HEK293 (cell line): ENCODE measurements at regions not wholly inside any gene's neighbourhood (a gene's known extent, or its start where the extent isn't known, plus 50 kb on each side); places are given as distances from the start of the nearest gene placed in this dataset.

Source experiments
- CTCF ChIA-PET: fragments of 350-600 bp; formaldehyde crosslinking; extraction: SDS; loops from one replicate; lab custom pipeline; 2021; ENCODE audit warnings: antibody characterized with exemption; lab: Yijun Ruan, JAX
- POLR2A ChIA-PET: fragments of 300-600 bp; formaldehyde crosslinking; extraction: SDS; loops from one replicate; lab custom pipeline; 2020; ENCODE audit warnings: antibody characterized with exemption, inconsistent platforms; lab: Yijun Ruan, JAX
- H3K27ac ChIP-seq: fragments of 200-500 bp; sonication (Bioruptor generic); 2 replicates; pipeline ENCODE4 v1.5.1; 2014; ENCODE audit warnings: low read depth, low read length, control low read depth, inconsistent platforms; ENCODE audit errors: extremely low read depth
- H3K36me3 ChIP-seq, 2 experiments: fragments of 200-500 bp in 1 of 2; sonication (Bioruptor generic) in 1 of 2; 1 replicate in 1 of 2; 2 replicates in 1 of 2; pipeline ENCODE4 v1.5.1; 2014 to 2017; ENCODE audit warnings: inconsistent platforms in 2 of 2, low read length in 2 of 2; ENCODE audit not compliant: control insufficient read depth in 2 of 2, insufficient read depth in 1 of 2
- H3K4me1 ChIP-seq: fragments of 200-500 bp; sonication (Bioruptor generic); 2 replicates; pipeline ENCODE4 v1.5.1; 2014; ENCODE audit warnings: mild to moderate bottlenecking, low read length, inconsistent platforms; ENCODE audit not compliant: control insufficient read depth, insufficient read depth
- H3K4me3 ChIP-seq: 2 replicates; pipeline ENCODE4 v1.5.1; 2011; ENCODE audit warnings: low read depth, mild to moderate bottlenecking, control low read depth, low read length, moderate library complexity
- H3K9me3 ChIP-seq: fragments of 200-500 bp; sonication (Bioruptor generic); 2 replicates; pipeline ENCODE4 v1.5.1; 2014; ENCODE audit warnings: low read depth, low read length, inconsistent platforms; ENCODE audit not compliant: control insufficient read depth, insufficient read depth
- GLI4 ChIP-seq: fragments of 450-650 bp; formaldehyde crosslinking; IDR thresholded peaks from 2 replicates; pipeline ENCODE4 v1.5.1; 2016; ENCODE audit warnings: missing biosample characterization, missing genetic modification characterization
- HOXA7 ChIP-seq: sonication (generic); formaldehyde crosslinking; IDR thresholded peaks from 2 replicates; pipeline ENCODE4 v1.8.1; 2022; ENCODE audit warnings: missing genetic modification reagents, borderline replicate concordance
- SETDB1 ChIP-seq: IDR thresholded peaks from one replicate; pipeline ENCODE4 v1.6.1; 2017; ENCODE audit warnings: mild to moderate bottlenecking, low read length, moderate library complexity, mixed read lengths; ENCODE audit not compliant: insufficient read length
- TRIM28 ChIP-seq: IDR thresholded peaks from 2 replicates; pipeline ENCODE4 v1.6.1; 2011; ENCODE audit warnings: low read length, control low read depth, borderline replicate concordance
- ZNF174 ChIP-seq: fragments of 450-650 bp; formaldehyde crosslinking; IDR thresholded peaks from 2 replicates; pipeline ENCODE4 v1.5.0; 2017; ENCODE audit warnings: missing biosample characterization, mild to moderate bottlenecking, missing genetic modification characterization
- ZNF248 ChIP-seq: fragments of 450-650 bp; formaldehyde crosslinking; IDR thresholded peaks from 2 replicates; pipeline ENCODE4 v1.5.1; 2017; ENCODE audit warnings: missing biosample characterization, missing genetic modification characterization
- ZNF266 ChIP-seq: fragments of 450-650 bp; formaldehyde crosslinking; IDR thresholded peaks from 2 replicates; pipeline ENCODE4 v1.5.1; 2016; ENCODE audit warnings: missing biosample characterization, missing genetic modification characterization, low read depth
- ZNF433 ChIP-seq: fragments of 450-650 bp; formaldehyde crosslinking; IDR thresholded peaks from 2 replicates; pipeline ENCODE4 v1.5.1; 2016; ENCODE audit warnings: missing biosample characterization, missing genetic modification characterization, low read depth
- ZNF514 ChIP-seq: fragments of 450-650 bp; formaldehyde crosslinking; IDR thresholded peaks from 2 replicates; pipeline ENCODE4 v1.5.1; 2016; ENCODE audit warnings: missing biosample characterization, missing genetic modification characterization
- ZNF76 ChIP-seq: fragments of 450-650 bp; formaldehyde crosslinking; IDR thresholded peaks from 2 replicates; pipeline ENCODE4; 2016; ENCODE audit warnings: low read depth, missing biosample characterization, missing genetic modification characterization, borderline replicate concordance
- ZSCAN30 ChIP-seq: fragments of 450-650 bp; IDR thresholded peaks from 2 replicates; pipeline ENCODE4 v1.5.1; 2018; ENCODE audit warnings: missing biosample characterization, mild to moderate bottlenecking, missing genetic modification characterization, moderate library complexity
- TF ChIP-seq, protein P1 (sequence below): fragments of 450-650 bp; formaldehyde crosslinking; conservative IDR thresholded peaks from 2 replicates; pipeline ENCODE4 v1.5.1; 2016; ENCODE audit warnings: low read depth, missing biosample characterization, missing genetic modification characterization
- TF ChIP-seq, protein P2 (sequence below): fragments of 450-650 bp; formaldehyde crosslinking; IDR thresholded peaks from 2 replicates; pipeline ENCODE4 v1.5.1; 2017; ENCODE audit warnings: missing biosample characterization, missing genetic modification characterization
- TF ChIP-seq, protein P3 (sequence below): fragments of 450-650 bp; formaldehyde crosslinking; IDR thresholded peaks from 2 replicates; pipeline ENCODE4 v1.5.1; 2016; ENCODE audit warnings: missing biosample characterization, missing genetic modification characterization
- TF ChIP-seq, protein P4 (sequence below): fragments of 450-650 bp; formaldehyde crosslinking; IDR thresholded peaks from 2 replicates; pipeline ENCODE4 v1.5.1; 2016; ENCODE audit warnings: missing biosample characterization, missing genetic modification characterization
- TF ChIP-seq, protein P5 (sequence below): fragments of 450-650 bp; formaldehyde crosslinking; IDR thresholded peaks from 2 replicates; pipeline ENCODE4 v1.5.1; 2016; ENCODE audit warnings: missing biosample characterization, missing genetic modification characterization, borderline replicate concordance
- TF ChIP-seq, protein P6 (sequence below): fragments of 450-650 bp; IDR thresholded peaks from 2 replicates; pipeline ENCODE4 v1.5.1; 2018; ENCODE audit warnings: missing biosample characterization, missing genetic modification characterization

DNA sequence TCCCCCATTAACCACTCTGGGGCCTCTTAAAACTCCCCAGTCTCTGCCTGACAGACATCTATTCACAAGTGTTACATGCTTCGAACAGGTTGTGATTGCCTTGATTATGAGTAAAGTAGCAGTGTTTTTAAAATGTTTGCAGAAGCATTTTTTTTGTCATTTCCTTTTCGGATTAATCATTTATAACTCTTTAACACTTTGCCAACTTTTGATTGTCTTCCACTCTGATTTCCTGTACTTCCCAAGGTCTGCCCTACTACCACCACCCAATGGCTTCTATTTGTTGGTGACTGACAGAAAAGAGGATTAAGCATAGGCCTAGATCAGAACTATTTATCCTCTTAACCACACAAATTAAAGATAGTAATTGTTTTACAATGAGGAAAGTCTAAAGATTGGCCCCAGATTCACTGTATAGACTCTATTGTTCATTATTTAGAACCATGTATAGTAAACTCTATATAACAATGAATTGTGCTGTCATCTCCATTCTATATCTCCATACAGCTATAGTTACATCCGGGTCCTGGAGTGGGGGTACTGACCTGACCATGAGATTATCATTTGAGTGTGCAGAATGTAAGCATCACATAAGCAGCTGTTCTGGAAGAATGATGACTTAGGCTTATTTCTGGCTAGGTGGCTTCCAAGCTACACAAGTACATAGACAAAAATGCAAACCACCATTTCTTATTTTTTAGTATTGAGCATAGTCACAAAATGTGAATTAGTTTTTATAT is 110.3 kb upstream of the RBMS1 start (continued):
- TF ChIP-seq, protein P1, sequence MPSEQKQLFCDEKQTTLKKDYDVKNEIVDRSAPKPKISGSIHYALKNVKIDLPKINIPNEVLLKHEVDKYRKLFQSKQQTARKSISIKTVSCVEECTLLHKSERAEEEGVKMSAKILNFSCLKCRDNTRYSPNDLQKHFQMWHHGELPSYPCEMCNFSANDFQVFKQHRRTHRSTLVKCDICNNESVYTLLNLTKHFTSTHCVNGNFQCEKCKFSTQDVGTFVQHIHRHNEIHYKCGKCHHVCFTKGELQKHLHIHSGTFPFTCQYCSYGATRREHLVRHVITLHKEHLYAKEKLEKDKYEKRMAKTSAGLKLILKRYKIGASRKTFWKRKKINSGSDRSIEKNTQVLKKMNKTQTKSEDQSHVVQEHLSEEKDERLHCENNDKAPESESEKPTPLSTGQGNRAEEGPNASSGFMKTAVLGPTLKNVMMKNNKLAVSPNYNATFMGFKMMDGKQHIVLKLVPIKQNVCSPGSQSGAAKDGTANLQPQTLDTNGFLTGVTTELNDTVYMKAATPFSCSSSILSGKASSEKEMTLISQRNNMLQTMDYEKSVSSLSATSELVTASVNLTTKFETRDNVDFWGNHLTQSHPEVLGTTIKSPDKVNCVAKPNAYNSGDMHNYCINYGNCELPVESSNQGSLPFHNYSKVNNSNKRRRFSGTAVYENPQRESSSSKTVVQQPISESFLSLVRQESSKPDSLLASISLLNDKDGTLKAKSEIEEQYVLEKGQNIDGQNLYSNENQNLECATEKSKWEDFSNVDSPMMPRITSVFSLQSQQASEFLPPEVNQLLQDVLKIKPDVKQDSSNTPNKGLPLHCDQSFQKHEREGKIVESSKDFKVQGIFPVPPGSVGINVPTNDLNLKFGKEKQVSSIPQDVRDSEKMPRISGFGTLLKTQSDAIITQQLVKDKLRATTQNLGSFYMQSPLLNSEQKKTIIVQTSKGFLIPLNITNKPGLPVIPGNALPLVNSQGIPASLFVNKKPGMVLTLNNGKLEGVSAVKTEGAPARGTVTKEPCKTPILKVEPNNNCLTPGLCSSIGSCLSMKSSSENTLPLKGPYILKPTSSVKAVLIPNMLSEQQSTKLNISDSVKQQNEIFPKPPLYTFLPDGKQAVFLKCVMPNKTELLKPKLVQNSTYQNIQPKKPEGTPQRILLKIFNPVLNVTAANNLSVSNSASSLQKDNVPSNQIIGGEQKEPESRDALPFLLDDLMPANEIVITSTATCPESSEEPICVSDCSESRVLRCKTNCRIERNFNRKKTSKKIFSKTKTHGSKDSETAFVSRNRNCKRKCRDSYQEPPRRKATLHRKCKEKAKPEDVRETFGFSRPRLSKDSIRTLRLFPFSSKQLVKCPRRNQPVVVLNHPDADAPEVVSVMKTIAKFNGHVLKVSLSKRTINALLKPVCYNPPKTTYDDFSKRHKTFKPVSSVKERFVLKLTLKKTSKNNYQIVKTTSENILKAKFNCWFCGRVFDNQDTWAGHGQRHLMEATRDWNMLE: no peak
- TF ChIP-seq, protein P2, sequence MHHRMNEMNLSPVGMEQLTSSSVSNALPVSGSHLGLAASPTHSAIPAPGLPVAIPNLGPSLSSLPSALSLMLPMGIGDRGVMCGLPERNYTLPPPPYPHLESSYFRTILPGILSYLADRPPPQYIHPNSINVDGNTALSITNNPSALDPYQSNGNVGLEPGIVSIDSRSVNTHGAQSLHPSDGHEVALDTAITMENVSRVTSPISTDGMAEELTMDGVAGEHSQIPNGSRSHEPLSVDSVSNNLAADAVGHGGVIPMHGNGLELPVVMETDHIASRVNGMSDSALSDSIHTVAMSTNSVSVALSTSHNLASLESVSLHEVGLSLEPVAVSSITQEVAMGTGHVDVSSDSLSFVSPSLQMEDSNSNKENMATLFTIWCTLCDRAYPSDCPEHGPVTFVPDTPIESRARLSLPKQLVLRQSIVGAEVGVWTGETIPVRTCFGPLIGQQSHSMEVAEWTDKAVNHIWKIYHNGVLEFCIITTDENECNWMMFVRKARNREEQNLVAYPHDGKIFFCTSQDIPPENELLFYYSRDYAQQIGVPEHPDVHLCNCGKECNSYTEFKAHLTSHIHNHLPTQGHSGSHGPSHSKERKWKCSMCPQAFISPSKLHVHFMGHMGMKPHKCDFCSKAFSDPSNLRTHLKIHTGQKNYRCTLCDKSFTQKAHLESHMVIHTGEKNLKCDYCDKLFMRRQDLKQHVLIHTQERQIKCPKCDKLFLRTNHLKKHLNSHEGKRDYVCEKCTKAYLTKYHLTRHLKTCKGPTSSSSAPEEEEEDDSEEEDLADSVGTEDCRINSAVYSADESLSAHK: no peak
- TF ChIP-seq ZNF248 (tag by site-specific recombination): no peak
- no peak for TF ChIP-seq SETDB1
- TF ChIP-seq ZNF514: no peak
- TF ChIP-seq, protein P3, sequence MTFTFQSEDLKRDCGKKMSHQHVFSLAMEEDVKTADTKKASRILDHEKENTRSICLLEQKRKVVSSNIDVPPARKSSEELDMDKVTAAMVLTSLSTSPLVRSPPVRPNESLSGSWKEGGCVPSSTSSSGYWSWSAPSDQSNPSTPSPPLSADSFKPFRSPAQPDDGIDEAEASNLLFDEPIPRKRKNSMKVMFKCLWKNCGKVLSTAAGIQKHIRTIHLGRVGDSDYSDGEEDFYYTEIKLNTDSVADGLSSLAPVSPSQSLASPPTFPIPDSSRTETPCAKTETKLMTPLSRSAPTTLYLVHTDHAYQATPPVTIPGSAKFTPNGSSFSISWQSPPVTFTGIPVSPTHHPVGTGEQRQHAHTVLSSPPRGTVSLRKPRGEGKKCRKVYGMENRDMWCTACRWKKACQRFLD (tag by site-specific recombination): no peak
- TF ChIP-seq, protein P4, sequence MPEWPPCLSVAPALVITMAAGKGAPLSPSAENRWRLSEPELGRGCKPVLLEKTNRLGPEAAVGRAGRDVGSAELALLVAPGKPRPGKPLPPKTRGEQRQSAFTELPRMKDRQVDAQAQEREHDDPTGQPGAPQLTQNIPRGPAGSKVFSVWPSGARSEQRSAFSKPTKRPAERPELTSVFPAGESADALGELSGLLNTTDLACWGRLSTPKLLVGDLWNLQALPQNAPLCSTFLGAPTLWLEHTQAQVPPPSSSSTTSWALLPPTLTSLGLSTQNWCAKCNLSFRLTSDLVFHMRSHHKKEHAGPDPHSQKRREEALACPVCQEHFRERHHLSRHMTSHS (tag by site-specific recombination): no peak
- no peak for TF ChIP-seq ZNF76
- TF ChIP-seq GLI4 (tag by site-specific recombination): no peak
- TF ChIP-seq HOXA7: no peak
- TF ChIP-seq, all 188 proteins: peak for 0

DNA sequence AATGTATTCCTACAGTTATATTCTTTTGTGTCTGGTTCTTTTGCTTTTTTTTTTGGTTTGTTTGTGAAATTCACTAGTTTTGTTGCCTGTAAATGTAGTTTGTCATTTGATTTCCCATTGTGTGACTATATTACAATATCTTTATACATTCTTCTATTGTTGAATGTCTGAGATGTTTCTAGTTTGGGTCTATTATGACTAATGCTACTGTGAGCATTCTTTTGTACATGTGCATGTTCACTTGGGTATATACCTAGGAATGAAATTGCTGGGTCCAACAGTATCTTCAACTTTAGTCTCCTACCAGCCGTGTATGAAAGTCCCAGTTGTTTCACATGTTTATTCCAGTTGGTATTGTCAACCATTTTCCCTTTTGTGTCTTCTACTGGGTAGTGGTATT is 112.7 kb upstream of the RBMS1 start:
- H3K9me3 ChIP-seq: no peaks in the 10 kb centered on the region
- H3K4me3 ChIP-seq: no peak overlapping the region
- POLR2A ChIA-PET: no interaction called here
- no peak overlapping the region for H3K27ac ChIP-seq
- H3K36me3 ChIP-seq: no peaks in the 10 kb centered on the region
- TF ChIP-seq, protein P5, sequence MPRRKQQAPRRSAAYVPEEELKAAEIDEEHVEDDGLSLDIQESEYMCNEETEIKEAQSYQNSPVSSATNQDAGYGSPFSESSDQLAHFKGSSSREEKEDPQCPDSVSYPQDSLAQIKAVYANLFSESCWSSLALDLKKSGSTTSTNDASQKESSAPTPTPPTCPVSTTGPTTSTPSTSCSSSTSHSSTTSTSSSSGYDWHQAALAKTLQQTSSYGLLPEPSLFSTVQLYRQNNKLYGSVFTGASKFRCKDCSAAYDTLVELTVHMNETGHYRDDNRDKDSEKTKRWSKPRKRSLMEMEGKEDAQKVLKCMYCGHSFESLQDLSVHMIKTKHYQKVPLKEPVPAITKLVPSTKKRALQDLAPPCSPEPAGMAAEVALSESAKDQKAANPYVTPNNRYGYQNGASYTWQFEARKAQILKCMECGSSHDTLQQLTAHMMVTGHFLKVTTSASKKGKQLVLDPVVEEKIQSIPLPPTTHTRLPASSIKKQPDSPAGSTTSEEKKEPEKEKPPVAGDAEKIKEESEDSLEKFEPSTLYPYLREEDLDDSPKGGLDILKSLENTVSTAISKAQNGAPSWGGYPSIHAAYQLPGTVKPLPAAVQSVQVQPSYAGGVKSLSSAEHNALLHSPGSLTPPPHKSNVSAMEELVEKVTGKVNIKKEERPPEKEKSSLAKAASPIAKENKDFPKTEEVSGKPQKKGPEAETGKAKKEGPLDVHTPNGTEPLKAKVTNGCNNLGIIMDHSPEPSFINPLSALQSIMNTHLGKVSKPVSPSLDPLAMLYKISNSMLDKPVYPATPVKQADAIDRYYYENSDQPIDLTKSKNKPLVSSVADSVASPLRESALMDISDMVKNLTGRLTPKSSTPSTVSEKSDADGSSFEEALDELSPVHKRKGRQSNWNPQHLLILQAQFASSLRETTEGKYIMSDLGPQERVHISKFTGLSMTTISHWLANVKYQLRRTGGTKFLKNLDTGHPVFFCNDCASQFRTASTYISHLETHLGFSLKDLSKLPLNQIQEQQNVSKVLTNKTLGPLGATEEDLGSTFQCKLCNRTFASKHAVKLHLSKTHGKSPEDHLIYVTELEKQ (tag by site-specific recombination): no peak
- no peak for TF ChIP-seq ZNF174 (tag by site-specific recombination)
- no peak for TF ChIP-seq ZNF266 (tag by site-specific recombination)
- TF ChIP-seq, protein P6, sequence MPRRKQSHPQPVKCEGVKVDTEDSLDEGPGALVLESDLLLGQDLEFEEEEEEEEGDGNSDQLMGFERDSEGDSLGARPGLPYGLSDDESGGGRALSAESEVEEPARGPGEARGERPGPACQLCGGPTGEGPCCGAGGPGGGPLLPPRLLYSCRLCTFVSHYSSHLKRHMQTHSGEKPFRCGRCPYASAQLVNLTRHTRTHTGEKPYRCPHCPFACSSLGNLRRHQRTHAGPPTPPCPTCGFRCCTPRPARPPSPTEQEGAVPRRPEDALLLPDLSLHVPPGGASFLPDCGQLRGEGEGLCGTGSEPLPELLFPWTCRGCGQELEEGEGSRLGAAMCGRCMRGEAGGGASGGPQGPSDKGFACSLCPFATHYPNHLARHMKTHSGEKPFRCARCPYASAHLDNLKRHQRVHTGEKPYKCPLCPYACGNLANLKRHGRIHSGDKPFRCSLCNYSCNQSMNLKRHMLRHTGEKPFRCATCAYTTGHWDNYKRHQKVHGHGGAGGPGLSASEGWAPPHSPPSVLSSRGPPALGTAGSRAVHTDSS: no peak
- no peak for TF ChIP-seq ZNF433
- no peak for TF ChIP-seq TRIM28
- TF ChIP-seq ZSCAN30: no peak
- no peaks in the 10 kb centered on the region for H3K4me1 ChIP-seq
- CTCF ChIA-PET: interaction anchor here (0.6 kb wide), 1 partner anchor 9 kb away, joined by 3 read pairs; no protein-coding TSS in a partner anchor
